ENCODE measurements at regions not wholly inside any gene's neighbourhood (a gene's known extent, or its start where the extent isn't known, plus 50 kb on each side); places are given as distances from the start of the nearest gene placed in this dataset.

- H4K20me1 ChIP-seq: peaks cover 0 to under 1% (median 0%) of the 10 kb centered on the region in 11 experiments; a peak in 2 of 22 replicates
- no peaks in the 10 kb centered on the region for H3K4me1 ChIP-seq
- H3K9ac ChIP-seq: no peak overlapping the region
- H3K4me3 ChIP-seq: no peak overlapping the region
- H3K27ac ChIP-seq: no peak overlapping the region
- peaks cover 86 to 100% (median 98%) of the 10 kb centered on the region in 11 experiments for H3K27me3 ChIP-seq
- TF ChIP-seq Cebpa-rat (IDR thresholded peaks at IDR 0.05): no peak
- H3K36me3 ChIP-seq: no peaks in the 10 kb centered on the region
- H3K4me2 ChIP-seq: no peak overlapping the region
- peaks cover 0 to 8% (median 0%) of the 10 kb centered on the region in 11 experiments; a peak in 1 of 22 replicates for H3K9me3 ChIP-seq (replicated peaks in 1 of 11)
These were observed 80.5 kb downstream of the ZIC3 start for GRCh38 chrX:137646472-137646871.

- no peak overlapping the region for H3K4me3 ChIP-seq
- H3K9ac ChIP-seq: no peak overlapping the region
- no peak for TF ChIP-seq Cebpa-rat (IDR thresholded peaks at IDR 0.05)
- H4K20me1 ChIP-seq: peaks cover 0 to 4% (median 0%) of the 10 kb centered on the region in 11 experiments; a peak in 2 of 22 replicates
- no peak overlapping the region for H3K27ac ChIP-seq
- H3K36me3 ChIP-seq: no peaks in the 10 kb centered on the region
- no peaks in the 10 kb centered on the region for H3K4me1 ChIP-seq
- H3K9me3 ChIP-seq (replicated peaks in 1 of 11): no peaks in the 10 kb centered on the region
- peaks cover 81 to 100% (median 97%) of the 10 kb centered on the region in 11 experiments for H3K27me3 ChIP-seq
- H3K4me2 ChIP-seq: no peak overlapping the region
These were observed 85.7 kb downstream of the ZIC3 start for GRCh38 chrX:137651647-137652046.

- H3K9ac ChIP-seq: no peak overlapping the region
- no peaks in the 10 kb centered on the region for H3K36me3 ChIP-seq
- H3K27me3 ChIP-seq: peaks cover 81 to 100% (median 97%) of the 10 kb centered on the region in 11 experiments
- H4K20me1 ChIP-seq: peaks cover 0 to 4% (median 0%) of the 10 kb centered on the region in 11 experiments; a peak in 2 of 22 replicates
- TF ChIP-seq Cebpa-rat (IDR thresholded peaks at IDR 0.05): no peak
- H3K4me3 ChIP-seq: no peak overlapping the region
- H3K4me2 ChIP-seq: no peak overlapping the region
- H3K27ac ChIP-seq: no peak overlapping the region
- no peaks in the 10 kb centered on the region for H3K4me1 ChIP-seq
- H3K9me3 ChIP-seq (replicated peaks in 1 of 11): no peaks in the 10 kb centered on the region
These were observed 86.2 kb downstream of the ZIC3 start for GRCh38 chrX:137652086-137652485.

DNA sequence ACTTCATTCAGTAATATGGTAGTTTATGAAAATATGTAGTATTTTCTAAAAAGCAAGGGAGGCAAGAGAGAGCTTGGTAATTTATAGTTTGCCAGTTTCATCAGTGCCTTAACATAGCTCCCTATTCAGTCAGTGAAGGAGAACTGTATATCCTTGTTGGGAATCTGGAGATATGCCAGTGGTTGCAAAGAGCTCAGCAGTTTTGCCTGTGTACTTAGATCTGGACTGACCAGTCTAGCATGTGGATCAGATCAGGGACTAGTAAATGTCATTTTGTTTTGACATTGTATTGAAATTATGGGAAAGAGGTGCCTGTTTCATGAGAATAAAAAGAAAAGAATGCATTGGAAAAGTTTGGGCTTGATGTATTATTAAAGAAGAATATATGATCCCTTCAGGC lies 88.6 kb downstream of the ZIC3 start:
- Histone ChIP-seq H4K20me1 (peaks cover 0 to 4% (median 0%) of the 10 kb centered on the region in 11 experiments; a peak in 2 of 22 replicates), H3K9me3 (replicated peaks in 1 of 11) (peaks cover 5 to 12% (median 10%) of the 10 kb centered on the region in 11 experiments), H3K27ac (no peak overlapping the region), H3K4me3 (no peak overlapping the region), H3K4me1 (no peaks in the 10 kb centered on the region), H3K27me3 (peaks cover 75 to 100% (median 97%) of the 10 kb centered on the region in 11 experiments), H3K36me3 (no peaks in the 10 kb centered on the region), H3K9ac (no peak overlapping the region), H3K4me2 (no peak overlapping the region)
- no peak for TF ChIP-seq Cebpa-rat (IDR thresholded peaks at IDR 0.05)

- TF ChIP-seq Cebpa-rat (IDR thresholded peaks at IDR 0.05): no peak
- Histone ChIP-seq H3K27ac (no peak overlapping the region), H3K36me3 (no peaks in the 10 kb centered on the region), H3K9me3 (replicated peaks in 1 of 11) (peaks cover 6 to 31% (median 25%) of the 10 kb centered on the region in 11 experiments), H3K4me3 (no peak overlapping the region), H3K4me1 (peaks cover 0 to 14% (median 10%) of the 10 kb centered on the region in 10 experiments; a peak in 13 of 20 replicates), H3K27me3 (peaks cover 23 to 59% (median 48%) of the 10 kb centered on the region in 11 experiments), H3K9ac (no peak overlapping the region), H4K20me1 (no peaks in the 10 kb centered on the region; a peak in 1 of 22 replicates), H3K4me2 (peak overlapping the region in 8 of 11 experiments; percentile 0 to 54 (median 26); a peak in 10 of 22 replicates)
These were observed 101.8 kb downstream of the ZIC3 start for GRCh38 chrX:137667776-137668175.

GRCh38 chrX:137684591-137684990 lies 118.7 kb downstream of the ZIC3 start:
- H3K27me3 ChIP-seq: peaks cover 61 to 92% (median 80%) of the 10 kb centered on the region in 11 experiments
- no peaks in the 10 kb centered on the region for H3K4me1 ChIP-seq
- H3K36me3 ChIP-seq: no peaks in the 10 kb centered on the region
- no peak overlapping the region for H3K4me2 ChIP-seq
- no peaks in the 10 kb centered on the region for H3K9me3 ChIP-seq (replicated peaks in 1 of 11)
- no peak overlapping the region for H3K27ac ChIP-seq
- no peak for TF ChIP-seq Cebpa-rat (IDR thresholded peaks at IDR 0.05)
- H3K4me3 ChIP-seq: no peak overlapping the region
- peaks cover 0 to 2% (median 0%) of the 10 kb centered on the region in 11 experiments; a peak in 1 of 22 replicates for H4K20me1 ChIP-seq
- no peak overlapping the region for H3K9ac ChIP-seq

DNA sequence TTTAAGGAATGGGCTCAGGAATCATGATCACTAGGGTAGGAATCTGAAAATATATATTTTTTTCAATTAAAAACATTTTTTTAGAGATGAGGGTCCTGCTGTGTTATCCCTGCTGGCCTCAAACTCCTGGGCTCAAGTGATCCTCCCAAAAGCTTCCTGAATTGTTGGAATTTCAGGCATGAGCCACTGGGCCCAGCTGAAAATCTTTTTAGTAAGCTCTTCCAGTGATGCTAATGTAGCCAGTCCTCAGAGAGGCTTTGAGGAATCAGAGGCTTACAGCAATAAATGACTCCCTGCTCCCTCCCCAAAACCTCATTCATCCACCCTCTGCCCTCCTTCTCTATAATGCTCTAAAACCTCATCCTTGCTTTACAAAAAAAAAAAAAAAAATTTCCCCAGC lies 129.5 kb downstream of the ZIC3 start:
- no peak overlapping the region for H3K9ac ChIP-seq
- no peaks in the 10 kb centered on the region for H3K4me1 ChIP-seq
- 0 out of 22 replicates have a peak, but pooled peaks cover 0 to 4% (median 0%) of the 10 kb centered on the region in 11 experiments for H4K20me1 ChIP-seq
- H3K27me3 ChIP-seq: peaks cover 66 to 100% (median 96%) of the 10 kb centered on the region in 11 experiments
- H3K4me2 ChIP-seq: no peak overlapping the region
- no peaks in the 10 kb centered on the region for H3K36me3 ChIP-seq
- H3K9me3 ChIP-seq (replicated peaks in 1 of 11): no peaks in the 10 kb centered on the region
- TF ChIP-seq Cebpa-rat (IDR thresholded peaks at IDR 0.05): no peak
- no peak overlapping the region for H3K4me3 ChIP-seq
- H3K27ac ChIP-seq: no peak overlapping the region

DNA sequence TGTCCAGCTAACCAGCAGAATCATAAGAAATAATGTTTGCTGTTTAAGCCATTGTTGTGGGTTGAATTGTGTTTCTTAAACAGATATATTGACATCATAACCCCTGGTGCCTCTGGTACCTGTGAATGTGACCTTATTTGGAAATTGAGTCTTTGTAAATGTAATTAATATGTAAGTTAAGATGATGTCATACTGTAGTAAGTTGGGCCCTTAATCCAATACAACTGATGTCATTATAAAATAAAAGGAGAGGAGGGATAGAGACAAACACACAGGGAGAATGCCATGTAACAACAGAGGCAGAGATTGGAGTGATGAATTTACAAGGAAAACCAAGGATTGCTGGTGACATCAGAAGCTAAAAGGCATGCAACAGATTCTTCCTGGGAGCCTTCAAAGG lies 141.4 kb downstream of the ZIC3 start:
- Histone ChIP-seq H3K9ac (no peak overlapping the region), H3K9me3 (replicated peaks in 1 of 11) (0 out of 22 replicates have a peak, but pooled peaks cover 0 to under 1% (median 0%) of the 10 kb centered on the region in 11 experiments), H4K20me1 (no peaks in the 10 kb centered on the region; a peak in 1 of 22 replicates), H3K4me2 (no peak overlapping the region), H3K4me3 (no peak overlapping the region), H3K4me1 (peaks cover 0 to under 1% (median 0%) of the 10 kb centered on the region in 10 experiments; a peak in 1 of 20 replicates), H3K27me3 (peaks cover 39 to 89% (median 78%) of the 10 kb centered on the region in 11 experiments; a peak in 21 of 22 replicates), H3K36me3 (no peaks in the 10 kb centered on the region), H3K27ac (no peak overlapping the region)
- no peak for TF ChIP-seq Cebpa-rat (IDR thresholded peaks at IDR 0.05)

DNA sequence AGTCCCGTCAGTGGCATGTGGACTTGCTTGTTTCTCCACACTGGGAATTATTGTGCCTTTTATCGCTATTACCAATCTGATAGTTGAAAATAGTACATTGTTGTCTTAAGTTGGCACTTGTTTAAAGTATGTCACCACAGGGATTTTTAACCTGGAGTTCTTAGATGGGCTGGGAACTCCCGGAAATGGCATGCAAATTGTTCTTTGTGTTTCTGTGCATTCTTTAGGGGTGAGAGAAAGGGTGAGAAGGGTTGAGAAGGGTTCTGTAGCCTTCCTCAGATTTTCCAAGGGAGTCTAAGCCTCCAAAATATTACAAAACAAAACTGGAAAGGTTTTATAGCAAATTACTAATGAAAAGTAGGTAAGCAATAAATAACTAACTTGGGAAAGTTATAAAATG lies 176.9 kb downstream of the ZIC3 start:
- no peak overlapping the region for H3K4me2 ChIP-seq
- H3K9ac ChIP-seq: no peak overlapping the region
- H3K36me3 ChIP-seq: no peaks in the 10 kb centered on the region
- no peak for TF ChIP-seq Cebpa-rat (IDR thresholded peaks at IDR 0.05)
- H3K4me1 ChIP-seq: no peaks in the 10 kb centered on the region
- no peaks in the 10 kb centered on the region for H3K9me3 ChIP-seq (replicated peaks in 1 of 11)
- H3K27me3 ChIP-seq: peaks cover 58 to 93% (median 86%) of the 10 kb centered on the region in 11 experiments
- no peak overlapping the region for H3K4me3 ChIP-seq
- H4K20me1 ChIP-seq: peaks cover 0 to 7% (median 0%) of the 10 kb centered on the region in 11 experiments; a peak in 1 of 22 replicates
- no peak overlapping the region for H3K27ac ChIP-seq

DNA sequence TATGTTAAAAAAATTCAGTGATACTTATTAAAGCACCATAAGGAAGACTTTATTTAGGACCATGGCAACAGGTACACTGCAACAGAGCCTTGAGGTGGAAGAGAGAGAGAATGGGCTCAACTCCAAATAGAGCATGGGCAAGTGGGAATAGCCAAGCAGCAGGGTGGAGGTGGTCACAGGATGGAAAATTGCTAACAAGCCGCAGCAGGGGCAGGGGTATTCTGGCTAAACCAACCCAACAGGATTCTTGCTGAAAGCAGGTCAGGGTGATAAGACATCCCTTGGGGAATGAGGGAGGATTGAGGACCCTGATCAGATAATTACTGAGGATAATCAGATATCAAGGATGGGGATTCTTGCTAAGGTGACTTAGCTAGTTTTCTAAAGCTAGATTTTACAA lies 177.5 kb downstream of the ZIC3 start:
- Histone ChIP-seq H3K9me3 (replicated peaks in 1 of 11) (no peaks in the 10 kb centered on the region), H3K27me3 (peaks cover 63 to 95% (median 89%) of the 10 kb centered on the region in 11 experiments), H3K27ac (no peak overlapping the region), H3K4me1 (no peaks in the 10 kb centered on the region), H3K4me3 (no peak overlapping the region), H3K36me3 (no peaks in the 10 kb centered on the region), H3K4me2 (no peak overlapping the region), H4K20me1 (peaks cover 0 to 7% (median 0%) of the 10 kb centered on the region in 11 experiments; a peak in 1 of 22 replicates), H3K9ac (no peak overlapping the region)
- no peak for TF ChIP-seq Cebpa-rat (IDR thresholded peaks at IDR 0.05)
